Mesendoderm (in vitro differentiated cells): ENCODE measurements at regions not wholly inside any gene's neighbourhood (a gene's known extent, or its start where the extent isn't known, plus 50 kb on each side); places are given as distances from the start of the nearest gene placed in this dataset.
A peak's percentile ranks its signal among the peaks of the same experiment; 100 is the strongest.

Source experiments
- DNase-seq: peaks from one replicate; pipeline ENCODE4 v3.0.0; 2013
- H2AK5ac ChIP-seq: 2 replicates; pipeline ENCODE4 v1.6.1; 2013; ENCODE audit warnings: low read length, inconsistent platforms
- H2BK120ac ChIP-seq: 2 replicates; pipeline ENCODE4 v1.6.1; 2013; ENCODE audit warnings: low read depth, mild to moderate bottlenecking, low read length, moderate library complexity, mixed read lengths
- H2BK15ac ChIP-seq: replicated peaks from 2 replicates; pipeline ENCODE4 v1.6.1; 2013; ENCODE audit warnings: low read depth, mild to moderate bottlenecking, moderate library complexity
- H2BK5ac ChIP-seq: 2 replicates; pipeline ENCODE4 v1.6.1; 2013; ENCODE audit warnings: low read length, inconsistent platforms
- H3K18ac ChIP-seq: 2 replicates; pipeline ENCODE4 v1.6.1; 2013; ENCODE audit warnings: mild to moderate bottlenecking, low read length, mixed read lengths
- H3K23ac ChIP-seq: one replicate; pipeline ENCODE4 v1.6.1; 2013; ENCODE audit warnings: low read length
- H3K27ac ChIP-seq: 2 replicates; pipeline ENCODE4 v1.5.1; 2013; ENCODE audit warnings: low read depth, mild to moderate bottlenecking, inconsistent platforms, low read length, moderate library complexity
- H3K27me3 ChIP-seq: 2 replicates; pipeline ENCODE4 v1.6.1; 2013; ENCODE audit warnings: low read length, control low read depth, mild to moderate bottlenecking, inconsistent platforms; ENCODE audit not compliant: insufficient read depth, poor library complexity
- H3K36me3 ChIP-seq: 2 replicates; pipeline ENCODE4 v1.6.1; 2013; ENCODE audit warnings: low read length, inconsistent platforms; ENCODE audit not compliant: control insufficient read depth, insufficient read depth
- H3K4ac ChIP-seq: one replicate; pipeline ENCODE4 v1.6.1; 2013; ENCODE audit warnings: low read depth, mild to moderate bottlenecking, low read length, moderate library complexity
- H3K4me1 ChIP-seq: 2 replicates; pipeline ENCODE4 v1.6.1; 2013; ENCODE audit warnings: low read depth, low read length, inconsistent platforms; ENCODE audit not compliant: control insufficient read depth
- H3K4me2 ChIP-seq: 2 replicates; pipeline ENCODE4 v1.6.1; 2013; ENCODE audit warnings: low read length
- H3K4me3 ChIP-seq: 2 replicates; pipeline ENCODE4 v1.5.1; 2013; ENCODE audit warnings: mild to moderate bottlenecking, low read length
- H3K56ac ChIP-seq: one replicate; pipeline ENCODE4 v1.6.1; 2013; ENCODE audit warnings: low read length
- H3K79me1 ChIP-seq: 2 replicates; pipeline ENCODE4 v1.6.1; 2013; ENCODE audit warnings: low read length, inconsistent platforms
- H3K79me2 ChIP-seq: 2 replicates; pipeline ENCODE4 v1.6.1; 2013; ENCODE audit warnings: mild to moderate bottlenecking, low read length; ENCODE audit not compliant: control insufficient read depth, insufficient read depth
- H3K9ac ChIP-seq: 2 replicates; pipeline ENCODE4 v1.6.1; 2013; ENCODE audit warnings: low read length, inconsistent platforms
- H4K5ac ChIP-seq: one replicate; pipeline ENCODE4 v1.6.1; 2013; ENCODE audit warnings: low read length
- H4K8ac ChIP-seq: one replicate; pipeline ENCODE4 v1.6.1; 2013; ENCODE audit warnings: low read depth, mild to moderate bottlenecking, control low read depth, low read length, moderate library complexity
- WGBS: extraction: QIAGEN DNeasy Blood & Tissue Kit; methylation state at CpG from one replicate; pipeline ENCODE4 v1.1.7; 2013; ENCODE audit warnings: low lambda C conversion rate, missing lambda C conversion rate; ENCODE audit not compliant: insufficient coverage; ENCODE audit errors: extremely low coverage; 5-methylcytosine and 5-hydroxymethylcytosine counted together

- no peak overlapping the region for H3K4me2 ChIP-seq
- H2AK5ac ChIP-seq = no peak overlapping the region
- no peaks in the 10 kb centered on the region for H3K27me3 ChIP-seq
- no peak overlapping the region for H4K8ac ChIP-seq
- no peak overlapping the region for H3K18ac ChIP-seq
- H3K23ac ChIP-seq = no peak overlapping the region
- H3K79me1 ChIP-seq = no peaks in the 10 kb centered on the region
- H3K79me2 ChIP-seq = no peaks in the 10 kb centered on the region
- H3K4ac ChIP-seq = no peak overlapping the region
- H4K5ac ChIP-seq = no peak overlapping the region
- no peak overlapping the region for H3K4me3 ChIP-seq
- H3K9ac ChIP-seq = no peak overlapping the region
- no CpG with 5 or more reads among the region's 17 CpGs for WGBS
- H2BK120ac ChIP-seq = no peak overlapping the region
- no peak overlapping the region for H2BK5ac ChIP-seq
- no peak overlapping the region for H2BK15ac ChIP-seq
- no peak overlapping the region for H3K56ac ChIP-seq
- no peaks in the 10 kb centered on the region for H3K4me1 ChIP-seq
- no peaks in the 10 kb centered on the region for H3K36me3 ChIP-seq
- no peak overlapping the region for H3K27ac ChIP-seq
- no peak for DNase-seq
Observed at GRCh38 chr14:105852378-105853088, 326.1 kb downstream of the TMEM121 start.

- H3K27me3 ChIP-seq = no peaks in the 10 kb centered on the region
- H3K4me2 ChIP-seq = no peak overlapping the region
- H2BK120ac ChIP-seq = no peak overlapping the region
- H2BK5ac ChIP-seq = no peak overlapping the region
- no peaks in the 10 kb centered on the region for H3K79me2 ChIP-seq
- no peak for DNase-seq
- H2AK5ac ChIP-seq = no peak overlapping the region
- no peak overlapping the region for H3K4ac ChIP-seq
- no peaks in the 10 kb centered on the region for H3K79me1 ChIP-seq
- no peak overlapping the region for H3K9ac ChIP-seq
- H3K27ac ChIP-seq = no peak overlapping the region
- H3K4me3 ChIP-seq = peak overlapping the region; percentile 29
- H2BK15ac ChIP-seq = no peak overlapping the region
- H3K4me1 ChIP-seq = no peaks in the 10 kb centered on the region
- H4K8ac ChIP-seq = no peak overlapping the region
- H3K56ac ChIP-seq = no peak overlapping the region
- H3K23ac ChIP-seq = no peak overlapping the region
- H3K36me3 ChIP-seq = no peaks in the 10 kb centered on the region
- no CpG with 5 or more reads among the region's 16 CpGs for WGBS
- no peak overlapping the region for H4K5ac ChIP-seq
- H3K18ac ChIP-seq = no peak overlapping the region
Observed at GRCh38 chr14:105853089-105853906, 326.9 kb downstream of the TMEM121 start.

GRCh38 chr14:105853907-105854599 lies 327.7 kb downstream of the TMEM121 start:
- Histone ChIP-seq H3K23ac (no peak overlapping the region), H3K79me2 (no peaks in the 10 kb centered on the region), H2BK120ac (no peak overlapping the region), H2AK5ac (no peak overlapping the region), H3K36me3 (no peaks in the 10 kb centered on the region), H3K79me1 (no peaks in the 10 kb centered on the region), H4K8ac (no peak overlapping the region), H4K5ac (no peak overlapping the region), H3K4me2 (no peak overlapping the region), H3K18ac (no peak overlapping the region), H3K4me1 (no peaks in the 10 kb centered on the region), H3K4me3 (peak overlapping the region; percentile 29), H3K56ac (no peak overlapping the region), H3K27me3 (no peaks in the 10 kb centered on the region), H3K4ac (no peak overlapping the region), H3K9ac (no peak overlapping the region), H3K27ac (no peak overlapping the region), H2BK15ac (no peak overlapping the region), H2BK5ac (no peak overlapping the region)
- no CpG with 5 or more reads among the region's 25 CpGs for whole genome bisulfite sequencing
- DNase-seq = no peak

- Histone ChIP-seq H2BK15ac (no peak overlapping the region), H2AK5ac (no peak overlapping the region), H3K56ac (no peak overlapping the region), H3K23ac (no peak overlapping the region), H3K27ac (no peak overlapping the region), H3K9ac (no peak overlapping the region), H3K4me2 (no peak overlapping the region), H3K79me2 (no peaks in the 10 kb centered on the region), H3K27me3 (no peaks in the 10 kb centered on the region), H3K4ac (no peak overlapping the region), H4K8ac (no peak overlapping the region), H2BK5ac (no peak overlapping the region), H3K36me3 (no peaks in the 10 kb centered on the region), H3K18ac (no peak overlapping the region), H3K4me1 (no peaks in the 10 kb centered on the region), H2BK120ac (no peak overlapping the region), H3K79me1 (no peaks in the 10 kb centered on the region), H3K4me3 (no peak overlapping the region), H4K5ac (no peak overlapping the region)
- no peak for DNase-seq
- no CpG with 5 or more reads among the region's 26 CpGs for WGBS
Observed at GRCh38 chr14:105854600-105855245, 328.3 kb downstream of the TMEM121 start.

GRCh38 chr14:105855246-105855892 lies 329.0 kb downstream of the TMEM121 start:
- Histone ChIP-seq H2AK5ac (no peak overlapping the region), H3K4me3 (no peak overlapping the region), H3K79me2 (no peaks in the 10 kb centered on the region), H3K36me3 (no peaks in the 10 kb centered on the region), H3K56ac (no peak overlapping the region), H2BK5ac (no peak overlapping the region), H3K9ac (no peak overlapping the region), H3K18ac (no peak overlapping the region), H3K27me3 (no peaks in the 10 kb centered on the region), H4K5ac (no peak overlapping the region), H3K4me1 (no peaks in the 10 kb centered on the region), H3K4ac (no peak overlapping the region), H3K27ac (no peak overlapping the region), H3K23ac (no peak overlapping the region), H4K8ac (no peak overlapping the region), H3K79me1 (no peaks in the 10 kb centered on the region), H2BK120ac (no peak overlapping the region), H3K4me2 (no peak overlapping the region), H2BK15ac (no peak overlapping the region)
- DNase-seq = no peak
- no CpG with 5 or more reads among the region's 35 CpGs for WGBS
